OCI-LY1 (cell line): ENCODE measurements at regions not wholly inside any gene's neighbourhood (a gene's known extent, or its start where the extent isn't known, plus 50 kb on each side); places are given as distances from the start of the nearest gene placed in this dataset.

Experiments used
- H2AFZ ChIP-seq: fragments of 200-600 bp; sonication (generic), shearing (Covaris generic); 2 replicates; pipeline ENCODE4 v1.6.0; 2014; ENCODE audit warnings: antibody characterized with exemption, mild to moderate bottlenecking, low read length
- H3F3A ChIP-seq: fragments of 200-600 bp; sonication (generic), shearing (Covaris generic); 2 replicates; pipeline ENCODE4 v1.6.0; 2014; ENCODE audit warnings: mild to moderate bottlenecking, antibody characterized with exemption, low read length, moderate library complexity; ENCODE audit not compliant: insufficient read depth
- H3K27ac ChIP-seq: fragments of 200-600 bp; sonication (generic); 2 replicates; pipeline ENCODE4 v1.5.1; 2014; ENCODE audit warnings: low read length, mixed run types, mild to moderate bottlenecking, low read depth; ENCODE audit not compliant: poor library complexity, severe bottlenecking
- H3K27me3 ChIP-seq: fragments of 200-600 bp; sonication (generic); 2 replicates; pipeline ENCODE4 v1.6.0; 2014; ENCODE audit warnings: antibody characterized with exemption, mild to moderate bottlenecking, low read length, moderate library complexity; ENCODE audit not compliant: insufficient read depth
- H3K36me3 ChIP-seq: fragments of 200-600 bp; sonication (generic); 2 replicates; pipeline ENCODE4 v1.6.1; 2014; ENCODE audit warnings: mild to moderate bottlenecking, antibody characterized with exemption, low read length, moderate library complexity, mixed read lengths; ENCODE audit not compliant: insufficient read depth
- H3K4me1 ChIP-seq: fragments of 200-600 bp; sonication (generic); 2 replicates; pipeline ENCODE4 v1.5.1; 2014; ENCODE audit warnings: mild to moderate bottlenecking, low read length, moderate library complexity; ENCODE audit not compliant: insufficient read depth, severe bottlenecking
- H3K4me2 ChIP-seq: fragments of 200-600 bp; sonication (generic), shearing (Covaris generic); 2 replicates; pipeline ENCODE4 v1.6.1; 2014; ENCODE audit warnings: low read length
- H3K4me3 ChIP-seq: fragments of 200-600 bp; sonication (generic); 2 replicates; pipeline ENCODE4 v1.5.1; 2014; ENCODE audit warnings: low read length, low read depth, mild to moderate bottlenecking, mixed read lengths; ENCODE audit not compliant: poor library complexity, severe bottlenecking
- H3K79me2 ChIP-seq: fragments of 200-600 bp; shearing (Covaris generic); 2 replicates; pipeline ENCODE4 v1.6.1; 2016; ENCODE audit warnings: mixed run types, low read length, mixed read lengths; ENCODE audit not compliant: insufficient read depth
- H3K9ac ChIP-seq: fragments of 200-600 bp; sonication (generic), shearing (Covaris generic); 2 replicates; pipeline ENCODE4 v1.6.1; 2014; ENCODE audit warnings: mild to moderate bottlenecking, low read length, mixed read lengths
- H3K9me2 ChIP-seq: fragments of 200-600 bp; sonication (generic), shearing (Covaris generic); 2 replicates; pipeline ENCODE4 v1.6.1; 2014; ENCODE audit warnings: low read depth, mild to moderate bottlenecking, low read length, mixed read lengths
- H3K9me3 ChIP-seq: fragments of 200-600 bp; shearing (Covaris generic); 2 replicates; pipeline ENCODE4 v1.6.1; 2014; ENCODE audit warnings: low read length, mixed read lengths
- H4K20me1 ChIP-seq: fragments of 200-600 bp; sonication (generic), shearing (Covaris generic); 2 replicates; pipeline ENCODE4 v1.6.0; 2016; ENCODE audit warnings: mild to moderate bottlenecking, low read length; ENCODE audit not compliant: insufficient read depth
- EZH2 ChIP-seq: fragments of 200-600 bp; sonication (generic), shearing (Covaris generic); IDR thresholded peaks from 2 replicates; pipeline ENCODE4 v1.8.0; 2017; ENCODE audit warnings: borderline replicate concordance, mixed run types, mild to moderate bottlenecking, antibody characterized with exemption, low read length, moderate library complexity, mixed read lengths
- TF ChIP-seq, protein P1 (sequence below): fragments of 200-600 bp; sonication (generic), shearing (Covaris generic); IDR thresholded peaks from 2 replicates; pipeline ENCODE4 v1.5.1; 2017; ENCODE audit warnings: mild to moderate bottlenecking, antibody characterized with exemption, low read length, moderate library complexity, mixed read lengths

DNA sequence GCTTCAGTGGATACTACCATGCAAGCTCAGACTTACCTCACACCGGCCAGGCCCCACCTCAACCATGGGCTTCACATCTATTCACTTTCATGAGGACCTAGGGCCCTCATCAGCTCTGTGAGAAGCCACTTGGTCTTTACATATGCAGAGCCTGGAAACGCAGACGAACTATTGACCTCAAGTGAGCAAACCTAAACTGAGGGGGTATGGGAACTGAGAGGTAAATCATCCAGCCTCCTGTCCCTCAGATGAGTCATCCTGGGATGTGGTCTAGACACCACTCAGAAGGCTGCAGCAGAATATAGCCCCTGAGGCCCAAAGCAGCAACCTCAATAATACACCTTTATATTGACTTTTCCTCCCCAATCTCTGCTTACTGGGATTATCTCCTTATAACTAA is 578.0 kb downstream of the INSC start:
- no peaks in the 10 kb centered on the region for H3K4me1 ChIP-seq
- TF ChIP-seq EZH2: no peak
- TF ChIP-seq, protein P1, sequence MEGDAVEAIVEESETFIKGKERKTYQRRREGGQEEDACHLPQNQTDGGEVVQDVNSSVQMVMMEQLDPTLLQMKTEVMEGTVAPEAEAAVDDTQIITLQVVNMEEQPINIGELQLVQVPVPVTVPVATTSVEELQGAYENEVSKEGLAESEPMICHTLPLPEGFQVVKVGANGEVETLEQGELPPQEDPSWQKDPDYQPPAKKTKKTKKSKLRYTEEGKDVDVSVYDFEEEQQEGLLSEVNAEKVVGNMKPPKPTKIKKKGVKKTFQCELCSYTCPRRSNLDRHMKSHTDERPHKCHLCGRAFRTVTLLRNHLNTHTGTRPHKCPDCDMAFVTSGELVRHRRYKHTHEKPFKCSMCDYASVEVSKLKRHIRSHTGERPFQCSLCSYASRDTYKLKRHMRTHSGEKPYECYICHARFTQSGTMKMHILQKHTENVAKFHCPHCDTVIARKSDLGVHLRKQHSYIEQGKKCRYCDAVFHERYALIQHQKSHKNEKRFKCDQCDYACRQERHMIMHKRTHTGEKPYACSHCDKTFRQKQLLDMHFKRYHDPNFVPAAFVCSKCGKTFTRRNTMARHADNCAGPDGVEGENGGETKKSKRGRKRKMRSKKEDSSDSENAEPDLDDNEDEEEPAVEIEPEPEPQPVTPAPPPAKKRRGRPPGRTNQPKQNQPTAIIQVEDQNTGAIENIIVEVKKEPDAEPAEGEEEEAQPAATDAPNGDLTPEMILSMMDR: no peak
- H3K4me2 ChIP-seq: no peak overlapping the region
- H3K4me3 ChIP-seq: no peak overlapping the region
- no peaks in the 10 kb centered on the region for H3K9me3 ChIP-seq
- no peaks in the 10 kb centered on the region for H3F3A ChIP-seq
- no peak overlapping the region for H2AFZ ChIP-seq
- no peaks in the 10 kb centered on the region for H3K27me3 ChIP-seq
- no peaks in the 10 kb centered on the region for H3K36me3 ChIP-seq
- no peak overlapping the region for H3K9ac ChIP-seq
- no peaks in the 10 kb centered on the region for H3K9me2 ChIP-seq
- H3K27ac ChIP-seq: no peak overlapping the region
- no peaks in the 10 kb centered on the region for H4K20me1 ChIP-seq
- no peaks in the 10 kb centered on the region for H3K79me2 ChIP-seq

DNA sequence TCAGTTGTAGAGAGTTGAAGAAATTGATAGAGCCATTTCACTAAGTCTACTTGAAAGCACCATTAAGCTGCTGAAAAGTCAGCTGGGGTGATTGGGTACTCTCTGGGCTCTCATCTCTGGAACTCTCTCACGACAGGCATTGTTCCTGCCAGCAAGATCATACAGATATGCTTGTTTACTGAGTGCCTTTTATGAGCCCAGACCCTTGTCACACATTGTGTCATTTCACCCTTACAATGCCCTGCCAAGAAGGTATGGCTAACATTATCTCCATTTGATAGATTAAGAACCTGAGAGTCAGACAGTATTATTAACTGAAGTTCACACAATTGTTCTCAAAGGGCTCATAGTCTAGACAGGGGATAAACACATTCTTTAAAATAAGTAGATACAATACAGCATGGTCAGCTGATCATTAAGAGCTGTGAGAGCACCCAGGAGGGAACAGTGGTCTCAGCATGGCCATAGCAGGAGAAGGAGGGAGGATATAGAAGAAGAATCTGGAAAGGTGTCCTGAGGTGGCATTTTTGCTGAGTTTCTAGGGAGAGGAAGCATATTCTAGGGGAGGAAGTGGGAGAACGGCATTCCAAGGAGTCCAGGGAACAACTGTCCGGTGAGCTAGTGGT is 580.5 kb downstream of the INSC start:
- no peak overlapping the region for H3K27ac ChIP-seq
- TF ChIP-seq, protein P1: no peak
- TF ChIP-seq EZH2: no peak
- H3K4me1 ChIP-seq: no peaks in the 10 kb centered on the region
- H3K79me2 ChIP-seq: no peaks in the 10 kb centered on the region
- H3K9me3 ChIP-seq: no peaks in the 10 kb centered on the region
- no peak overlapping the region for H3K4me2 ChIP-seq
- H3K9ac ChIP-seq: no peak overlapping the region
- H3K36me3 ChIP-seq: no peaks in the 10 kb centered on the region
- no peak overlapping the region for H2AFZ ChIP-seq
- H4K20me1 ChIP-seq: no peaks in the 10 kb centered on the region
- no peaks in the 10 kb centered on the region for H3K27me3 ChIP-seq
- H3F3A ChIP-seq: no peaks in the 10 kb centered on the region
- no peaks in the 10 kb centered on the region for H3K9me2 ChIP-seq
- no peak overlapping the region for H3K4me3 ChIP-seq

DNA sequence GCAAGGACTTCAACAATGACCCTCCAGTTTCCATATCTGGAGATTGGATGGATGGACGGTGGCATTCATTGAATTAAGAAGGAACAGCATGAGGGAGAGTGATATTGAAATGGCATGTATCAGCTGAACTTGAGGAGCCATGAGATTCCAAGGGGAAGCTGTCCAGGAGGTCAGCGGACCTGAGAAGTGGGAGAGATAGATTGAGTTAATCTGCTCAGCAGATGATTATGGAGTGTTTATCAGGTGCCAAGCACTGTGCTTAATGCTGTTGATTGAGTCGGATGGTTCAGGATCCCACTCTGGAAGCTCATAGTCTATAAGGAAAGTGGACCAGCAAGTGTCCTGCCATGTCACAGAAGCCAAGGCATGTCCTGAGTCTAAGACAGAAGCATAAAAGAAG is 581.3 kb downstream of the INSC start:
- no peak overlapping the region for H3K4me2 ChIP-seq
- no peaks in the 10 kb centered on the region for H3K9me2 ChIP-seq
- no peak overlapping the region for H2AFZ ChIP-seq
- no peaks in the 10 kb centered on the region for H3K79me2 ChIP-seq
- H3K27ac ChIP-seq: no peak overlapping the region
- H3K9ac ChIP-seq: no peak overlapping the region
- H3K36me3 ChIP-seq: no peaks in the 10 kb centered on the region
- no peaks in the 10 kb centered on the region for H3K9me3 ChIP-seq
- no peaks in the 10 kb centered on the region for H3K4me1 ChIP-seq
- no peaks in the 10 kb centered on the region for H4K20me1 ChIP-seq
- H3F3A ChIP-seq: no peaks in the 10 kb centered on the region
- no peak for TF ChIP-seq EZH2
- TF ChIP-seq, protein P1: no peak
- H3K27me3 ChIP-seq: no peaks in the 10 kb centered on the region
- H3K4me3 ChIP-seq: no peak overlapping the region
